GM19324 (cell line): ENCODE measurements at regions not wholly inside any gene's neighbourhood (a gene's known extent, or its start where the extent isn't known, plus 50 kb on each side); places are given as distances from the start of the nearest gene placed in this dataset.

Source experiments
- ATAC-seq: cut with Tn5 transposase; IDR thresholded peaks from one replicate; pipeline ENCODE4 v1.9.1; 2021; ENCODE audit warnings: mild to moderate bottlenecking, moderate library complexity; ENCODE audit not compliant: unreplicated experiment, low FRiP score

DNA sequence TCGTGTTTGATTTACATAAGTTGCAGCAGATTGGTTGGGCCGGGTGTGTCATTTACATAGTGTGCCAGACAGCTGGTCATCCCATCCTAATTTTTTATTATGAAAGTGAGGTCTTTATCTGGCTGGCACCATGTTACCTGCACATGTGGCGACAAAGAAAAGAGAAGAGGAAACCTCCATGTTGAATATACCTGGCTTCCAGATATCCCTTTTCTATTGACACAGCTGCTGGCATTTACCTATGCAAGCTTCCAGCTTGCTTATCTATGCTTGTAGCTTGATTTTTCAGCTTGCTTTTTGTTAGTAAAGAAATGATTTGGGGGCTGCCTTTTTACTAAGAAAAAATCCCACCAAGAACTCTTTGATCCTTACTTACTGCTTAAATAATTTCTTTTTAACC lies 681.3 kb upstream of the SLITRK1 start:
- ATAC-seq, result no peak

DNA sequence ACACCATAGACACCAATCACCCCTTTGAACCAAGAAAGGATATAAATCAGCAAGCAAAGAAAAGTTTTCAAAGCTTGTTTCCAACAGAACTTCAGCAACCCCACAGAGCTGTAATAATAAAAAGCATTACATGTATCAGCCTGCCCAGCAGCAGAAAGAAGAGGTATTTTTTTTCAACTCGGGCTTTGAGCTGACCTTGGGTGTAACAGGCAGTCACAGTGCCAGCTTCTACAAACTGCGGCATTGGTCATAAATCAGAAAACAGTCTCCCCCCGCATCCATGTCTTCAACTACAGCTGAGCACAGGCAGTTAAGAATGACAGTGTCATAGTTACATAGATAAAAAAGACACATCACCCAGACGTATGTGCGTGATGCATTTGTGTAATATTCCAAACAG lies 671.0 kb upstream of the SLITRK1 start:
- no peak for ATAC-seq

DNA sequence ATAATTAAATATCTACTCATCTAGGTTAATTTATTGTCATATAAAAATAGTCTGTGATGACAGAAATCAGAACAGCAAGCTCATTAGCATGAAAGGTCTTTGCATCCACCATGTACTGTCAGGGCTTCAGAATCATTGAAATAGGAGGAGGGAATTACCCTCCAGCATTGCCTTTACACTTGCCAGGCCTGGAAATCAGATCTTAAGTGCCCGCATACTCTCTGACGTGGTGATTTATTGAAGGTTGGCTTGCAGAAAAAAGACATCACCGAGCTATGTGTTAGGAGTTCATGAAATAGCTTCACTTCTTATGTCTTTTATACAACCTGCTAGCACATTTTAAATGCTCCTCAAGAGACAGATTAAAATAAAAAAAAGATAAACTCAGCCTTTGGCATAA lies 661.7 kb upstream of the SLITRK1 start:
- ATAC-seq, result no peak

DNA sequence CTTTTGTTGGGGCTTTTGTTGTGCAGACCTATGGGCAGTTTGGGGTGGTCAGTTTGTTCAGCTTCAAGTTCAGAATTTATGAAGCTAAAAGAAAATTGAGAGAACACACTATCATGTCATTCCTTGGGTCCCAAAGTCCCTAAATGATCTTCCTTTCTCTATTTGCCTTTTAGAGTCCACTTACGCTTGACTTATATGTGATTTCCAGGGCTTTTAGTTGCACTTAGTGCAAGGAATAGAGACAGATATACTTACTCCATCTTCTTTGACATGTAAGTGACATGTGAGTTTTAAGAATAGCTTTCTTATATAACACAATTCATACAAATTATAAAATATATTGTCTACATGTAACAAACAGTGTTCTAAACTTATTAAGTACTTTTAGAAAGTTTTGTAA lies 660.1 kb upstream of the SLITRK1 start:
- no peak for ATAC-seq

DNA sequence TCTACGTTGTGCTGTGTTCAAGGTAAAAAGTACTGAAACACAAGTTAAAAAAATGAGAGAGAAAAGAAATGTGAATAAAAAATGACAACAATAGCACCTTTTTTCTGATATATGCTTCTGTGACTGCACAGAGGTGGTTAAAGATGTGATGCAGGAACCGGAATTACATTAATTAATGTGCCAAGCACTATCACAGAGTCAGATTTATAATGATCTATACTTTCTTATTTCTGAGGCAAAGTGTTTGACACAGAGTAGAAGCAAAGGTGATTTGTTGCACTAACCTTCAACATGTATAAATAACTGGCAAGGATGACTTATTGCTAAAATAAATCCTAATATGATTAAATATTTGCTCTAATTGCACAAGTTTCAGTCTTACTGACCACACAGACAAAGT lies 654.6 kb upstream of the SLITRK1 start:
- ATAC-seq, result no peak

DNA sequence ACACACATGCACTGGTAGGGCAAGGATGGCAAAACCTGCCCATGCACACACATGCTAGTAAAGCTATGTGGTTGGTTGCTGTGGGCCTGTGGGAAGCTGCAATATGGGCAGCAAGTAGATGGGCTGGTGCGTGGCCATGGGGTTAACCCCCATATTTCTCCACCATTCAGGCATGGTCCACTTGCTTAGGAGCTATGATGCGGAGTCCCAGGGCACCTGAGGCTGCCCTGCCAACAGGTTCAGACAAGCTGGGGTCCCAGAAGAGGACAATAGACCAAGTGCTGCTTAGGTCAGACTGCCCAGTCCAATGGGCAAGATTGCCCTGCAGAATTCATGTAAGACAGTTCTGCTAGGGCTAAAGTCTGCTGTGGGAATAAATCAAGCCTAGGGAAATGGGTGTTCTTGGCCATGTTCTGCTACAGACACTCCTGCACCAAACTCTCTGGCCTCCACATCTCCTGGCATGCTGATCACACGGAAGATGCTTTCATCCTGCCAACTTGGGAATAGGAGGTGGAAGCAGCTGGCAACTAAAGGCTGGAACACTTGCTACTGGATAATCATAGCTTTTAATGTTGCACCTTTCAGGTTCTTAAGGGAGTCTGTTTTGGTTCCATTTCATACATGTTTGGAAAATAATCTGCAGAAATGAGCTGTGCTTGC lies 646.3 kb upstream of the SLITRK1 start:
- ATAC-seq, result no peak

DNA sequence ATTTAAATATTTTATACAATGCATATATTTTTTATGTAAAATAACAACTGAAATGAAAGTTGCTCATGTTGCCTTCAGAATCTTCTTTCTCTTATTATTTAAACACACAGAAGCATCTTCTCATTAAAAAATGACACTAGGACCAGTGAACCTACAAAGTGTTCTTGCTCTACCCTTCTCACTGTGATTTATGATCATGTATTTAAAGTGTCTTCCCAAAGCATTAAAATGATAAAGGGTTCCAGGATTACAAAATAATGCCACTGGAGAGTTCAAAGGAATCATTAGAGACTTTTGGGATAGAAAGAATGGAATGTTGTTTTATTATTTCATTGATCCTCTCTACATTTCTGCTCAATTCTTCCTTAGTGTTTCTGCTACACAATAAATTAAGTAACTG lies 643.6 kb upstream of the SLITRK1 start:
- ATAC-seq, result no peak

DNA sequence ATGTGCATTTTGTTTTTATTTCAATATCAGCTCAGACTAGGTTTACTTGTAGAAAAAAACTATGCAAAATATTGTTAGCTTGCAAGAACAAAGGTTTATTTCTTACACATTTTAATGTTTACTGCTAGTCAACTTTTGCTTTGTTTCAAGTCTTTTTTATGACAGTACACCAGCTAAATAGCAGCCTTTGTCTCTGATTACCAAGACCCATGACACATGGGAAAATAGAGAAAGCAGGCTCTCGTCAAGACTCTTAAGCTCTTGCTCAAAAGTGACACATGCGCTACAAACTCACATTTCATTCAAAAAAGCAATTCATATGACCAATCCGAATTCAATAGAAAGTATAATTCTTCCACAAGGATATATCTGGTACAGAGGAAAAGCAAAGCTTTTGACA lies 642.3 kb upstream of the SLITRK1 start:
- no peak for ATAC-seq

DNA sequence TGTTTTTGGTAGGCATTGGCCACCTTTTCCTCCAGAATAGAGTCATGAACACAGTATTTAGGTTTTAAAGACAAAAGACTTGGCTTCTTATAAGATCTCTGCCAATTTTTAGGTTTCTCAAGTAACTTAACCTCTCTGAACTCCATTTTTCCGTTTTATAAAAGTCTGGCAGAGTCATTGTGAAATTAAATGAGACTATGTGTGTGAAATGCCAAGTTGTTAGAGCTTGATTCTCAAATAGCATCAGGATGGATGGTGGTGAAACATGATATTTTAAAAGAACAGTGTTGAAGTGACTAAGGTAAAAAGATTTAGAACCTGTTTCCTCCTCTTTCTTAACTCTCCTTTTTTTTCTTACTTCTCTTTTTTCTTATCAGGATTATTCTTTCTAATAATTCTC lies 617.7 kb upstream of the SLITRK1 start:
- no peak for ATAC-seq

DNA sequence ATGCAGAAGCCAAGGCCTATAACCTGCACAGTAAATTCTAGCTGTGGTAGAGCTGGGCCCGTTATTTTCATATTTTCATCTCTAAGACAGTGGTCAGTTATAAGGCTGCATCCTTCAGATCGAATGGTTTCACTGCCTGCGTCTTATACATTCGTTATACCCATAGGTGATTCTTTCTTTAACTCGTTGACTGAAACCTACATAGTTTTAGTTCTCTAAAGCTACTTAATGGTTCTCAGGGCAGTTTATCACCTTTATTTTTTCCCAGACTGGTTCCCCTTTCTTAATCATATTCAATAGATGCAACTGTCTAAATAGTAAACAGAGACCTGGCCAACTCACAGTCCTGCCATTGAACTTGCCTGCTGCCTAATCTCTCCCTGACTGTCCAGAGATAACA lies 615.3 kb upstream of the SLITRK1 start:
- no peak for ATAC-seq

DNA sequence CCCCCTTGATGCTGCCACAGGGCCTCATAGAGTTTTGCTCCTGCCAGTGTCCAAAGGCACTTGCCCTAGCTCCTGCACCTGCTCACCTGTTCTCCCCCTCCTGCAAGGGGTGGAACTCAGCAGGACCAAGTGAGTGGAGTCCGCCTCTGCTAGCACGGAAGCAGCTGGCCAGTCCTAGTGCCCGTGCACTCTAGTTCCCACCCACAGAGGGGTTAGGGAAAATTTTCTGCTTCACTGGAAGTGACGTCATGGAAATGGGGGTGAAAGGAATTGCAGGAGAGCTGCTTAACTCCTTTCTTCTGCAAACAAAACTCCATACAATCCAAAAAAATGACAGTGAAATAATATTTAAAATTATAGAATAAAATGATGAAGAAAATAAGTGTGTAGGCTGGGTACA lies 609.7 kb upstream of the SLITRK1 start:
- no peak for ATAC-seq

DNA sequence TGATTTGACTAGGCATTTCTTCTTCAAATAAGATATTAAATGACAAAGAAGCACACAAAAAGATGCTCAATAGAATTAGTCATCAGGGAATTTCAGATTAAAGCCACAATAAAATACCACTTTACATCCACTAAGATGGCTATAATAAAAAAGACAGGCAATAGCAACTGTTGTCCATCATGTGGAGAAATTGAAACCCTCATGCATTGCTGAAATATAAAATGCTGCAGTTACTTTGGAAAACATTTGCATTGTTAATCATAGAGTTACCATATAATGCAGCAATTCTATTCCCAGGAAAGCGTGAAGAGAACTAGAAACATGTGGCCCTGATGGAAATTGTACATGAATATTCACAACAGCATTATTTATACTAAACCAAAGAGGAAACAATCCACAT lies 605.5 kb upstream of the SLITRK1 start:
- ATAC-seq, result no peak

DNA sequence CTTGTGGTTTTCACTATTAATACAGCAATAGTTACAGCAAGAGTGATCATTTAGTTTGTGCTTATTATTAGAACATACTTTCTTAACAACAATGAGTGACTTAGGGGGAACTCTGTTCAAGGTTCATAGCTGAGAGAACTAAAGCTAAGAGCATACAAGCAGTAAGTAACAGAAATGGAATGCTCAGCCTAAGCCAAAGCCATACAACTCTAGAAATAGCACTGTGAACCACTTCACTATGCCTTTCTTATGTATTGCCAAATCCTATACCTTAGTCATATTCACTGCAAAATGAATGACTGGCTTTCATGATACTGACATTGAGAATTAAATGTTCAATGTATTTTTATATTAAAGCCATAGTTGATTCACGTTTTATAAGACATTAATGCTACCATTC lies 599.7 kb upstream of the SLITRK1 start:
- ATAC-seq, result no peak

DNA sequence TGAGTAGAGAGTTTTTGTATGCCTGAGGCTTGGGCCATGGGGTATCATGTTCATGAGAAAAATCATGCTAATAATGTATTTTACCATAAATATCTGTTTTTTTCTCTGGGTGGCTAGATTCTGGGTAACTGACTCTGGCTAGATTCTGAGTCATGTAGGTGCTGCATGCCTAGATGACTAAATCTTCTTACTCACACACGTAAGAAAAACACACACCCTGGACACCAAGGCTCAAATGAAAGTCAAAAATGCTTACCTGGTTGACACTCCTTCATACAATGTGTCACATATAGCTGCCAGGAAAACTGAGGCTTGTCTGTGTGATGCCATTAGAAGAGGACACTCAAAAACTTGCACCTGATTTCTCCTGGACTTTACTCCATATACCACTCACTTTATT lies 597.4 kb upstream of the SLITRK1 start:
- ATAC-seq, result no peak

DNA sequence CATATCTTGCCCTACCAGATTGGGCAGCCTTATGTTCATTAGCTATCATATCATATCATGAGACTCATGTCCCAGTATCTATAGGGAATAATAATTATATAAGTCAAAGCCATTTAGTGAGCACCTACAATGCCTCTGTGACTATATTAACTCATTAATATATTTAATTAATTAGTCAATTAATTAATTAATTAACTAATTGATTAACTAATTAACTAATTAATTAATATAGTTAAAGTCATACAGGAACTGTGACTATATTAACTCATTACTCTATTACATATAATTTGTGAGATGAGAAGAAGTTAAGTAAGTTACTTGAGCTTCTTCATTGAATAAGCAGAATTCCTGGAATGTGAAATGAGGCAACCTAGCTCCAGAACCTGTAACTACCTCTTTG lies 588.3 kb upstream of the SLITRK1 start:
- ATAC-seq, result no peak

DNA sequence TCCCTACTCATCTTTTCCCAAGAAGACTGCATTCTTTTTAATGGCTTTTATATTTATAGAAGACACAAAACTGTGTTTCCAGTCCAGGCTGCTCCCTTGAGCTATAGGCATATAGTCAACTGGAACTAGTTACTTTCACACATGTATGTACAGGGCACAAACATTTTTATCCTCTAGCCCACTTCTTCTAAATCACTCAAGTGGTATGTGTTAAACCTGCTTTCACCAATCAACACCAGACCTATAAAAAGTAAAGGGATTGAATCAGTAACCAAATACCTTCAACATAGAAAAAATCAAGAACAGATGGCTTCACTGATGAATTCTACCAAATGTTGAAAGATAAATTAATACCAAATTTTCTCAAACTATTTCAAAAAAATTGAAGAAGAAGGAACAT lies 584.2 kb upstream of the SLITRK1 start:
- ATAC-seq, result no peak

DNA sequence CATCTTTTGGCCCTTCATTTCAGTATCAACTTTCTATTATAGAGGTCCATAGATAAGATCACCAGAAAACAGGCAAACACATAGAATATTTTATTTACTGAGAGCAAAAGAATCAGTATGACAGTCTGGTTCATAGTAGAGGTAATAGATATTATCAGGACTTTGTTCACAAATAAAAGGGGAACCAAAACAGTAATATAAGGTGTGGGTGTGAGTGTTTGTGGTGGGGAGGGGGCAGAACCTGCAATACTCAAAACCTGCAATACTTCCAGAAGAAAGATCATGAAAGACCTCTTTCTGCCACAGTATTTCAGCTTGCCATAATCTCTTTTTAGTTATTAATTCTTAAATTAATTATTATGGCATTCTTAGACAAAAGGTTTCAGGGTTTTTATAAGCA lies 578.7 kb upstream of the SLITRK1 start:
- ATAC-seq, result no peak

DNA sequence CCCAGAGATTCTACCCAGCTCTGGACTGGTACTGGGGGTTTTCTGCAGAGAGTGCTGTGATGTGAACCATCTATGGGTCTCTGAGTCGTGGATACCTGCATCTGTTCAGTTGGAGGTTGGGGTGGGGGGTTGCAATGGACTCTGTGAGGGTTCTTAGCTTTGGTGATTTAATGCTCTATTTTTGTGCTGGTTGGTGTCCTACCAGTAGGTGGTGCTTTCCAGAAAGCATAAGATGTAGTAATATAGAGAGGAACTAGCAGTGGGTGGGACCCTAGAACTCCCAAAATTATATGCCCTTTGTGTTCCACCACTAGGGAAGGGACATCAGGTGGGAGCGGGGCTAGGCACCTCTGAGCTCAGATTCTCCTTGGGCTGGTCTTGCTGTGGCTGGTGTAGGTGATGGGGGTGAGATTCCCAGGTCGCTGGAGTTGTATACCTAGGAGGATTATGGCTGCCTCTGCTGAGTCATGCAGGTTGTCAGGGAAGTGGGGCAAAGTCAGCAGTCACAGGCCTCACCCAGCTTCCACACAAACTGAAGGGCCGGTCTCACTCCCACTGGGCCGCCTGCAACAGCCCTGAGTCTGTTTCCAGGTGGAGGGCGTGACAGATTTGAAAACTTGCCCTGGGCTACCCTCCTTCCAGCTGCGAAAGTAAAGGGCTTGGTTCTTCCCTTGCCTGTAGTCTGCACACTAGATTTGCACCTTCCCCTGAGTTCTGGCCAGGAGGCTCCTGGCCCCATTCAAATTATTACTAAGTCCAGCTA lies 573.0 kb upstream of the SLITRK1 start:
- ATAC-seq, result no peak

DNA sequence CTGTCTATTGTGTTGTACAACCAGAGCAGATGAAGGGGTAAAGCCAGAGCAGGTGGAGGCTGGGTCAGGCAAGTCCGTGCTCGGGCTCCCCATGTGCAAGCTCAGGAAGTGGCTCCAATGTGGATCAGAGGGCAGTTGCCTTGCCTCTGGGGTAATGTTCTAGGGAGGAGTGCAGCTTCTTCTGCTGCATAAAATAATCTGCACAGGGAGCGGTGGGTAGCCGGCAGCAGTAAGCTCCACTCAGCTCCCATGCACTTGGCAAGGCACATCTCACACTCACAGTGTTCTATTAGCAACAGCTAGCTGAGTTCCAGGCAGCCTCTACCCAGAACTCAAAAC lies 565.3 kb upstream of the SLITRK1 start:
- no peak for ATAC-seq

DNA sequence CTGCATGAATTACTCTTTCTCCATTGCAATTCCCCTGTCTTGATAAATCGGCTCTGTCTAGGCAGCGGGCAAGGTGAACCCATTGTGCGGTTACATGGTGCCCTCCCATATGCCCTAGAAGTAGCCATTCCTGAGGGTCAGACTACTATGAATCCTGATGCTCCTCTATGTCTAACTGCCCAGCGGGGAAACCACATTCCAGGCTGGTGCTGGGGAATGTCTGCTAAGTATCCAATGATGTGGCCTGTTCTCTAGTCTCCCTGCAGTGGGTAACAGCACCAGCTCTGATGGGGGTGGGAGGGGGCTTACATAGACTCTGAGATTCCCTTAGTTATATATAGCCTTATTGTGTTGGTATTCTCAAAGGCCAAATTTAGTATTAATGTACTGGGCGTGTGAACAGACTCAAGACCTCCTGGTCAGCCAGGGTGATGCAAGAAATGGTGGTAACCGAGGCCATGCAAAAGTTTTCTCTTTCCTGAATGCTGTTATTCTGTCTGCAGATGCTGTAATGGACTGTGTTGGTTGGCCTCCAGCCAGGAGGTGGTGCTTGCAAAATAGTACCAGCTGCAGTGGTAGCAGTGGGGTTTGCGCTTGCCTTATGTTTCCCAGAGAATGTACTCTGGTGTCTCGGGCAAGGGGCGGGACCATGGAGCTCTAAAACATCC lies 564.8 kb upstream of the SLITRK1 start:
- no peak for ATAC-seq

DNA sequence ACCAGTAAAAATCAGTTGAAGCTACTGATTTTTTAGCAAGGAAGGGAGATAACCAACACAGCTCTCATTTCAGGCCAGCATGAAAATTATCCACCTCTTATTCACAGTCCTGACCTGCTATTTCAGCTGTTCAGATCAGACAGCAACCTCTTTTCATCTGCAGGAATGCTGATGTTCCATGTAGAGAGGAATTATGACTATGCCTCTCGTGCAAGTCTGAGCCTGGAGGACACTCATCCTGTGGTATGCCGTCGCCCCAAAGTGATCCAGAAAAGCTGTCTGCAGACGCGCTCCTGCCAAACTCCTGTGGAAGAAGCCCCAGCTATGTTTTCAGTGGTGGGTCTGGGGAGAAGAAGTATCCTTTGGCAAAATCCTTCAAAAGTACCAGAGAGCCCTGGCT lies 563.5 kb upstream of the SLITRK1 start:
- ATAC-seq, result no peak

DNA sequence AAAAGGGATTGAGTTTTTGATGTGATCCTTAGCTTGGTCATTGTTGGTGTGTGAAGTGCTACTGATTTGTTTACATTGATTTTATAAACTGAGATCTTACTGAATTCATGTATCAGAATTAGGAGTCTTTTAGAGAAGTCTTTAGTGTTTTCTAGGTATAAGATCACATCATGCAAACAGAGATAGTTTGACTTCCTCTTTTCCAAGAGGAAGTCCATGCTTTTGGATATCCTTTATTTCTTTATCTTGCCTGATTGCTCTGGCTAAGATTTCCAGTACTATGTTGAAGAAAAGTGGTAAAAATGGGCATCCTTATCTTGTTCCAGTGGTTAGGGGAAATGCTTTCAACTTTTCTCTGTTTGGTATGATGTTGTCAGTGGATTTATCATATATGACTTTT lies 561.2 kb upstream of the SLITRK1 start:
- no peak for ATAC-seq
